K562 (cell line): ENCODE measurements at regions not wholly inside any gene's neighbourhood (a gene's known extent, or its start where the extent isn't known, plus 50 kb on each side); places are given as distances from the start of the nearest gene placed in this dataset.

Experiments used
- ATAC-seq: fragments of 200-7000 bp; cut with Tn5 transposase; 3 replicates; pipeline ENCODE4 v1.9.1; 2020; ENCODE audit warnings: moderate library complexity
- BruUV-seq: library from RNA; stranded (reverse); fragments of 400-500 nt; replicated peaks from 2 replicates; lab custom pipeline; 2021; lab: Mats Ljungman, UMichigan
- CTCF ChIA-PET: fragments of 300-600 bp; formaldehyde crosslinking; extraction: SDS; loops from one replicate; lab custom pipeline; 2021; ENCODE audit warnings: low intra/inter-chr PET ratio; lab: Yijun Ruan, JAX
- POLR2A ChIA-PET: fragments of 300-600, 350-650 bp; sonication (Branson Sonifier 250); formaldehyde crosslinking; extraction: SDS; loops from one replicate; lab custom pipeline; 2021; ENCODE audit warnings: antibody characterized with exemption, inconsistent platforms; lab: Yijun Ruan, JAX
- DNase-seq, 4 experiments: peaks; one replicate each; pipeline versions ENCODE4 v3.0.0 to v3.0.0-alpha.2; 2011 to 2018; ENCODE audit warnings: low spot score in 3 of 4, mixed read lengths in 3 of 4; ENCODE audit errors: extremely low read depth in 1 of 4
- FAIRE-seq: peaks from 2 replicates; lab custom pipeline; 2011; peaks lifted over from hg19 to GRCh38; lab: Jason Lieb, UNC
- H2AFZ ChIP-seq: 2 replicates; pipeline ENCODE4 v1.6.0; 2011; ENCODE audit warnings: low read depth, low read length, control low read depth, inconsistent platforms
- H3K27ac ChIP-seq: fragments of 200-600 bp; 3 replicates; pipeline ENCODE4 v1.8.0; 2011; ENCODE audit warnings: low read depth, mild to moderate bottlenecking, control low read depth, inconsistent platforms, low read length, moderate library complexity, mixed read lengths; ENCODE audit errors: extremely low read depth
- H3K27me3 ChIP-seq, 2 experiments: fragments of 300-600 bp in 1 of 2; 2 replicates in 1 of 2; 3 replicates in 1 of 2; pipeline versions ENCODE4 v1.6.0 to v1.8.0; 2011; ENCODE audit warnings: inconsistent platforms in 2 of 2, low read length in 2 of 2, mild to moderate bottlenecking in 1 of 2, mixed read lengths in 1 of 2, moderate library complexity in 1 of 2; ENCODE audit not compliant: control insufficient read depth in 2 of 2, insufficient read depth in 2 of 2
- H3K36me3 ChIP-seq: fragments of 300-600 bp; 3 replicates; pipeline ENCODE4 v1.8.0; 2011; ENCODE audit warnings: mild to moderate bottlenecking, low read length, inconsistent platforms; ENCODE audit not compliant: control insufficient read depth, insufficient read depth
- H3K4me1 ChIP-seq, 2 experiments: fragments of 200-600 bp in 1 of 2; replicated peaks in 1 of 2; 2 replicates in 1 of 2; 3 replicates in 1 of 2; pipeline versions ENCODE4 v1.5.1 to v1.8.0; 2011; ENCODE audit warnings: inconsistent platforms in 2 of 2, low read length in 2 of 2, mild to moderate bottlenecking in 1 of 2, mixed read lengths in 1 of 2, moderate library complexity in 1 of 2; ENCODE audit not compliant: control insufficient read depth in 2 of 2, insufficient read depth in 2 of 2
- H3K4me2 ChIP-seq: 2 replicates; pipeline ENCODE4 v1.6.1; 2011; ENCODE audit warnings: low read length, control low read depth, inconsistent platforms, mixed read lengths; ENCODE audit not compliant: insufficient read depth
- H3K4me3 ChIP-seq: fragments of 200-600 bp; sonication (generic), shearing (Covaris generic); 2 replicates; pipeline ENCODE4 v1.5.1; 2016; ENCODE audit warnings: control low read depth, inconsistent platforms
- H3K79me2 ChIP-seq: fragments of 200-600 bp; 3 replicates; pipeline ENCODE4 v1.8.0; 2011; ENCODE audit warnings: low read length, inconsistent platforms; ENCODE audit not compliant: control insufficient read depth, insufficient read depth
- H3K9ac ChIP-seq, 2 experiments: 2 replicates each; pipeline versions ENCODE4 v1.6.0 to v1.6.1; 2011; ENCODE audit warnings: low read depth in 2 of 2, low read length in 2 of 2, control low read depth in 1 of 2, inconsistent platforms in 1 of 2, mild to moderate bottlenecking in 1 of 2, mixed read lengths in 1 of 2; ENCODE audit not compliant: insufficient read depth in 1 of 2
- H3K9me1 ChIP-seq: one replicate; pipeline ENCODE4 v1.6.0; 2011; ENCODE audit warnings: inconsistent platforms, mild to moderate bottlenecking, low read length, moderate library complexity; ENCODE audit not compliant: control insufficient read depth, insufficient read depth
- H3K9me3 ChIP-seq: replicated peaks from 2 replicates; pipeline ENCODE4 v1.5.1; 2011; ENCODE audit warnings: low read depth, low read length, inconsistent platforms; ENCODE audit not compliant: control insufficient read depth, insufficient read depth
- H4K20me1 ChIP-seq: replicated peaks from 2 replicates; pipeline ENCODE4 v1.6.1; 2011; ENCODE audit warnings: low read length, inconsistent platforms, mixed read lengths; ENCODE audit not compliant: control insufficient read depth, insufficient read depth
- E2F8 ChIP-seq: fragments of 450-650 bp; IDR thresholded peaks from 2 replicates; pipeline ENCODE4 v1.7.1; 2018; ENCODE audit warnings: mild to moderate bottlenecking, low read depth; ENCODE audit not compliant: partially characterized antibody
- FOS ChIP-seq: IDR thresholded peaks from 3 replicates; pipeline ENCODE4 v1.6.1; 2011; ENCODE audit not compliant: insufficient read length; ENCODE audit errors: extremely low read depth
- HMG20B ChIP-seq: fragments of 250-450 bp; sonication (Bioruptor Pico); IDR thresholded peaks from 2 replicates; pipeline ENCODE4 v1.5.0; 2021; ENCODE audit warnings: mild to moderate bottlenecking
- NFE2L1 ChIP-seq: fragments of 450-650 bp; IDR thresholded peaks from 2 replicates; pipeline ENCODE4 v1.6.1; 2016; ENCODE audit warnings: missing genetic modification characterization, low read depth, mild to moderate bottlenecking, missing compliant biosample characterization, moderate library complexity, borderline replicate concordance
- OTX1 ChIP-seq: fragments of 450-650 bp; formaldehyde crosslinking; IDR thresholded peaks from 2 replicates; pipeline ENCODE4 v1.4.0; 2022; ENCODE audit warnings: mild to moderate bottlenecking
- ZNF239 ChIP-seq: fragments of 250-450 bp; sonication (Bioruptor Pico); IDR thresholded peaks from 2 replicates; pipeline ENCODE4 v1.4.0; 2020; ENCODE audit warnings: mild to moderate bottlenecking
- ZNF518B ChIP-seq: fragments of 250-450 bp; sonication (Bioruptor Pico); IDR thresholded peaks from 2 replicates; pipeline ENCODE4 v1.5.0; 2021; ENCODE audit warnings: mild to moderate bottlenecking, moderate library complexity
- WGBS: fragments of 100-300 bp; shearing (Covaris generic); methylation state at CpG from one replicate; pipeline ENCODE4 v1.1.6; 2016; ENCODE audit warnings: low coverage, mixed read lengths; ENCODE audit not compliant: insufficient coverage; ENCODE audit errors: missing lambda C conversion rate; 5-methylcytosine and 5-hydroxymethylcytosine counted together
- in situ Hi-C: fragments of 300-500 bp; cut with MboI; formaldehyde crosslinking; loops from 4 replicates; pipeline ENCODE4 v1.15.0; 2018; ENCODE audit warnings: inconsistent platforms, mixed read lengths
- intact Hi-C: fragments of 100-400 bp; cut with micrococcal nuclease; formaldehyde crosslinking; loops from 2 replicates; pipeline ENCODE4 v1.14.2; 2022
- TF ChIP-seq, protein P1 (sequence below): sonication (generic); formaldehyde crosslinking; IDR thresholded peaks from 2 replicates; pipeline ENCODE4 v1.9.0; 2022; ENCODE audit warnings: mild to moderate bottlenecking, missing genetic modification reagents

DNA sequence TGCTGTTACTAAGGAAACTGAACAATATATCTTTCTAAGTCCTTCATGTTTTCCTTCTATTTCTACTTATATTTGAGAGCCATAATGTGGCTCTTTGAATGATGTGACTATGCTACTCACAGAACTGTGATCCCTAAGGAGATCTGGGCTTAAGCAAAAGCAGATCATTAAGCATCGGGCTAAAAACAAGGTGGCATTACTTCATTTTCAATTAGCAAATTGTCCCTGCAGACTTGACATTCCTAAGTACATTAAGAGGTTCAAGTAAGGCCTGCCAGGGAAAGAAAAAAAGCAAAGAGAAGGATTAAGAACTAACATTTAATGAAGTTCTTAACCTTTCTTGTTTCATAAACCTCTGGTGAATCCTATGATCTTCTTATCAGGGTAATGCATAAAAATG lies 447.6 kb downstream of the PDGFC start (continued):
- no peak for TF ChIP-seq ZNF518B (CRISPR knock-in tag)
- TF ChIP-seq, all 486 proteins: peak for 0

DNA sequence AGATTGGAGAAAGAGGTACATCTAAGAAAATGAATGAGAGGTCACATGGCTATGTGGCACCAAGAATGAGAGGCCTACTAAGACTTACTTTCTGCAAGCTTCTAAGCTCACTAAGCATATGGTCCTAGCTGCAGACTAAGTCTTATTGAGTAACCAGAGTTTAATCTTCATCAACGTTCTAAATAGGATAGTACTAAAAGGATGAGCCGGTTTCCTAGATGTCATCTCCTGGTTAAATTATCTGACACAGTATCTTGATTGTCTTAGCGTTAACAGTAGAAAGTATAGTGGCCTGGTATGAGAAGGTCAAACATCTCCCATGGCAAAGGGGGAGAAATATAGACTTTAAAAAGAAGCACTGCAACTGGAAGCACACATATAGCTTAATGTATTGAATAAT lies 448.1 kb downstream of the PDGFC start:
- POLR2A ChIA-PET, result no interaction called here
- no peak for DNase-seq
- TF ChIP-seq ZNF239 (CRISPR knock-in tag) (no peak), OTX1 (CRISPR knock-in tag) (no peak), FOS (no peak), E2F8 (no peak), NFE2L1 (no peak), HMG20B (no peak)
- TF ChIP-seq, protein P1, sequence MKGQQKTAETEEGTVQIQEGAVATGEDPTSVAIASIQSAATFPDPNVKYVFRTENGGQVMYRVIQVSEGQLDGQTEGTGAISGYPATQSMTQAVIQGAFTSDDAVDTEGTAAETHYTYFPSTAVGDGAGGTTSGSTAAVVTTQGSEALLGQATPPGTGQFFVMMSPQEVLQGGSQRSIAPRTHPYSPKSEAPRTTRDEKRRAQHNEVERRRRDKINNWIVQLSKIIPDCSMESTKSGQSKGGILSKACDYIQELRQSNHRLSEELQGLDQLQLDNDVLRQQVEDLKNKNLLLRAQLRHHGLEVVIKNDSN (CRISPR knock-in tag), result no peak

More for the DNA sequence above, 448.1 kb downstream of the PDGFC start:
- no TSS peak for BruUV-seq
- CTCF ChIA-PET, result no interaction called here
- Histone ChIP-seq H2AFZ (no peak overlapping the region), H3K27me3 (no peaks in the 10 kb centered on the region), H3K4me1 (no peaks in the 10 kb centered on the region), H3K9me1 (no peaks in the 10 kb centered on the region), H3K36me3 (no peaks in the 10 kb centered on the region), H3K9ac (no peak overlapping the region), H3K79me2 (no peaks in the 10 kb centered on the region), H3K4me2 (no peak overlapping the region), H3K9me3 (no peaks in the 10 kb centered on the region), H3K27ac (no peak overlapping the region), H3K4me3 (no peak overlapping the region), H4K20me1 (no peaks in the 10 kb centered on the region)
- 7% methylated on average over 3 of the region's 3 CpGs for WGBS
- intact Hi-C loops, result no loop called here
- ATAC-seq, result no peak
- in situ Hi-C loops, result no loop called here
- FAIRE-seq, result no peak
